WTC11 (cell line): ENCODE measurements at regions not wholly inside any gene's neighbourhood (a gene's known extent, or its start where the extent isn't known, plus 50 kb on each side); places are given as distances from the start of the nearest gene placed in this dataset.

Source experiments
- CTCF ChIP-seq: fragments of 200-600 bp; IDR thresholded peaks from 2 replicates; pipeline ENCODE4 v1.8.0; 2022; ENCODE audit warnings: antibody characterized with exemption
- E2F1 ChIP-seq: sonication (generic); formaldehyde crosslinking; IDR thresholded peaks from 2 replicates; pipeline ENCODE4 v1.8.0; 2022; ENCODE audit warnings: mild to moderate bottlenecking, missing genetic modification reagents
- FOXP1 ChIP-seq: sonication (generic); formaldehyde crosslinking; IDR thresholded peaks from 2 replicates; pipeline ENCODE4 v1.8.0; 2022; ENCODE audit warnings: missing genetic modification reagents, mild to moderate bottlenecking, moderate library complexity, borderline replicate concordance

- TF ChIP-seq FOXP1 (CRISPR knock-in tag) (no peak), E2F1 (no peak), CTCF (no peak)
These were observed 147.3 kb upstream of the TMEM196 start for GRCh38 chr7:19920705-19921104.
